IPS DF 19.7 (cell line): ENCODE measurements at regions not wholly inside any gene's neighbourhood (a gene's known extent, or its start where the extent isn't known, plus 50 kb on each side); places are given as distances from the start of the nearest gene placed in this dataset.

ENCODE experiments used
- DNase-seq: peaks from one replicate; pipeline ENCODE4 v3.0.0-alpha.2; 2013; ENCODE audit warnings: low read depth, low spot score

- no peak for DNase-seq
These were observed 93.6 kb downstream of the MRPL36 start for GRCh38 chr5:1706021-1706420.

DNA sequence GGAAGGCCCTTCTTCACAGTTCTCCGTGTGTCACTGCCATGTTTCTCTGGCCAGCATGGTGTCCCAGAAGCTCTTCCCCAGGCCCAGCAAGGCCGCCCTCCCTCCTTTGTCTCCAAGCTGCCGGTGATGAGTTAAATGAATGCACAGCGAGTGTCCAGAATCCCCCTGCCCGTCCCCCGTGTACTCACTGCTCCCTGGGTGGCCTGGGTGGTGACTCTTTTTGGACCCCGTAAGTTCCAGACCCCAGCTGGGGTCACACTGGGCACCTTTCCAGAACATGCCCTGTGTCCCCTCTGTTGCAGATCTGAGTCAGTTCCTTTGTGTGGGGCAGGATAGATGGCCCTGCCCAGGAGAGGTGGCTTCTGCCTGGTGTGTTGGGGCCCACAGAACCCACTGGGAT is 95.0 kb downstream of the MRPL36 start:
- DNase-seq, result no peak

DNA sequence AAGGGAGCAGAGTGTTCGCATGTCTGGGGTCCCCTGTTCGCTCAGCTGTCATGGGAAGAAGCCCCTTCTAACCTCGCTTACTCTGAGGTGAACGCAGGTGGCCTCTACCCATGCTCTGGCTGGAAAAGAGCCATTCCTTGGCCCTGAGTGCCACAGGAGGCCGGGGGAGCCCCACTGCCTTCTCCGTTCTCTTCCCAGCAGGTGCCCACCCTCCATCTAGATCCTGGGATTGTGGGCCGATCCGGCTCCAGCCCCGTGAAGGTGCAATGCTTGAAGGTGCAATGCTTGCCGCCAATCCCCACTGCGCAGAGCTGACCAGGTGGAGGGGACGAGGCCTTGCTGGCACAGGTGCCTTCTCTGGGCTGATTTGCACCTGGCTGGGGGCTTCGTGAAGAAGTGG is 95.4 kb downstream of the MRPL36 start:
- no peak for DNase-seq

GRCh38 chr5:1703352-1704050 is 96.1 kb downstream of the MRPL36 start:
- DNase-seq, result no peak

DNA sequence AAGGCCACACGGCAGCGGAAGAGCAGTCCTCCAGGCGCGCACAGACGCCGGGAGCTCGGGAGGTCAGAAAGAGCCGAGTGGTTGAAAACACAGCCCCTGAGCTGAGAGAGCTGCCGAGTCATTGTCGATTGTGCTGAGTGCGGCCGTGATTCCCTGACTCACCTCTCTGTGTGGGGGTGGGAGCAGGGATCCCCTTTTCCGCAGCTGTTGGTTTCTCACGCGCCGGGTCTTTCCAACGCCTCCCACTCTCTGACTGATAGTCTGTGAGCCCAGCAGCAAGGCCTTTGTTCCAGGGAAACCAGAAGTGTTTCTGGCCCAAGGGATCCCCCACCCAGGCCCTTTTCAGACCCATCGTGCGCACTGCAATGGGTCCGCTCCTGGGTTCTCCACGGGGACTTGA is 97.3 kb downstream of the MRPL36 start:
- no peak for DNase-seq

GRCh38 chr5:1701884-1702283 is 97.8 kb downstream of the MRPL36 start:
- DNase-seq, result no peak

DNA sequence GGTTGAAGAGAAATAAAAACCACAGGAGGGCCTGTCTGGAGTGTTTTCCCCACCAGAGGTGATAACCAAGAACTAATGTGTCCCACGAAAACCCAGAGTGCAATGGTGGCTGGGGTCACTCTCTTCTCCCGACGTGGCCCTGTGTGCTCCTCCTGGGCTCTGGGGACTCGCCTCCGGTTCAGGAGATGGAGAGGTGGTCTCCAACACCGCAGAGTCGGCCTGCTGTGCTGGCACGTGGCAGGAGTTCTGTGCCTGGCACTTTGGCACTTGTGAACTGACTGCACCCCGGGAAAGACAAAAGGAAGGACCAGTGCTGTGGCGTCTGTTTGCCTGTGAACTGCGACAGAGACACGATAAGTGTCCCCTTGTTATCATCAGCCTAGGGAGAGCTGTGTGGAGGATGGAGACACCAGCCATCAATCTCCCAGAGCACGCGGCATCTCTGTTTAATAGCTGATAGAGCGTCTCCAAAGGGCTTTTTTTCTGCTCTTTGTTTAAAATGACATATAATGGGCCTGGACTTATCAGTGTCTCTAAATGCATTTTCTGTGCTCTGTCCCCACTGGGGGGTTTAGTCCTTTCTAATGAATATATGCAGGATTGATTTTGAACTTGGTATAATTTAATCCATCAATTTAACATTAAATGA is 98.3 kb downstream of the MRPL36 start:
- no peak for DNase-seq

GRCh38 chr5:1699394-1699793 is 100.2 kb downstream of the MRPL36 start:
- DNase-seq, result no peak

DNA sequence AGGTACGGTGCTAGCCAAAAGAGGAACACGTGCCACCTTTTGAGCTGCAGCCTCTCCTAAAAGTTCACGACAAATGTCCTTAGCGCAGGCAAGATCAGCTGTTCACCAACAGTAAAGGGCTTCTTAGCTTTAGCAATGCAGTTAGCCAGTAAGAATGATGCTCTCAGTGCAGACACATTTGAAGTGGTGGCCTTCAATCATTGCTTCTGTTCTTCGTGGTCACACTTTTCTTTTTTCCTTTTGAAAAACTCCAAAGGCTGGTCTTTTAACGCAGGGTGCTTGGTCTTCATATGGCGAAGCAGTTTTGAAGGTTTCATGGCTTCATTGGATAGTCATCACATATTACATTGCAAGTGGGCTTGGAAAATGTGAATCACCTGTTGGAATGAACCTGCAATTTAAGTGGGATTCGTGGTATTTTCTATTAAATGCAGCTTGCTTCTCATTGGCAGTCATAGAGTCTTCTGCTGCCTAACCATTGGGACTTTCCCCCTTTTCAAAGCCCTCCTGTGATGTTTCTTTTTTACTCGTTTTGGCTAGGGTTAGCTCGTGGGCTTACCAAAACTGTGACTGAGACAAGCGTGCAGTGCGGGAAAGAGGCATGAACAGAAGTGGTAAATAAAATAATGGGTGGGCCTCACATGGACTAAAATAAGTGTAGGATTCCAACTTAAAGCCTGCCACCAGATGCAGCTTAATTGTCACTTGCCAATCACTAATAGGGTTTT is 100.9 kb downstream of the MRPL36 start:
- no peak for DNase-seq

GRCh38 chr5:1692381-1692780 is 107.3 kb downstream of the MRPL36 start:
- DNase-seq, result no peak

DNA sequence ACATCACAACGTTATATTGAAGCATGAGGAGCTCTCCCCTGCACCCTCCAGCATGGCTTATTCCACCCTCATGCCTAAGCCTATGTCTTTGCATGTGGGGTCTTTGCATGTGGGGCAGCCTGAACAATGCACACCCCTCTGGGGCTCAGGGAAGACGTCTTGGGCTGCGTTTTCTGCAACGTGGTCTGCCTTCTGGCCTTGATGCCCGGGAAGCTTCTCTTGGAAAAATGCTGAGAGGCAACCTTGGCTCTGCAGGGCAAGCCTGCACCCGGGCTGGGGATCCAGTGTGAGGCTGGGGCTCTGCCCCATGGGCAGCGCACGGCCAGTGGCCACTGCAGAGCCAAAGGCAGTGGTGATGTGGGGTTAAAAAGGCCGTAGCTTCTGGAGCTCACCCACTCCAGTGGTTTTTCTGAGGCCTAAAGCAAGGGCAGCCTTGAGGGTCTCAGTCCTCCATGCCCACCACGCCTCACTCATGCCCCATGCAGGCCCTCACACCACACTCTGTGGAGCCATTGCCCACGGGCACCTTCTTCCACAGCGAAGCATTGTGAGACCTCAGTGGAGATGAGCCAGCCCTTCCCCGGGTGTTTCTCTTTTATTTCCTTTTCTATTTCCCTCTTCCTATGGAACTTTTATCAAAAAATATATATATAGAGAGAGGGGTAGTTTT is 112.2 kb downstream of the MRPL36 start:
- no peak for DNase-seq

DNA sequence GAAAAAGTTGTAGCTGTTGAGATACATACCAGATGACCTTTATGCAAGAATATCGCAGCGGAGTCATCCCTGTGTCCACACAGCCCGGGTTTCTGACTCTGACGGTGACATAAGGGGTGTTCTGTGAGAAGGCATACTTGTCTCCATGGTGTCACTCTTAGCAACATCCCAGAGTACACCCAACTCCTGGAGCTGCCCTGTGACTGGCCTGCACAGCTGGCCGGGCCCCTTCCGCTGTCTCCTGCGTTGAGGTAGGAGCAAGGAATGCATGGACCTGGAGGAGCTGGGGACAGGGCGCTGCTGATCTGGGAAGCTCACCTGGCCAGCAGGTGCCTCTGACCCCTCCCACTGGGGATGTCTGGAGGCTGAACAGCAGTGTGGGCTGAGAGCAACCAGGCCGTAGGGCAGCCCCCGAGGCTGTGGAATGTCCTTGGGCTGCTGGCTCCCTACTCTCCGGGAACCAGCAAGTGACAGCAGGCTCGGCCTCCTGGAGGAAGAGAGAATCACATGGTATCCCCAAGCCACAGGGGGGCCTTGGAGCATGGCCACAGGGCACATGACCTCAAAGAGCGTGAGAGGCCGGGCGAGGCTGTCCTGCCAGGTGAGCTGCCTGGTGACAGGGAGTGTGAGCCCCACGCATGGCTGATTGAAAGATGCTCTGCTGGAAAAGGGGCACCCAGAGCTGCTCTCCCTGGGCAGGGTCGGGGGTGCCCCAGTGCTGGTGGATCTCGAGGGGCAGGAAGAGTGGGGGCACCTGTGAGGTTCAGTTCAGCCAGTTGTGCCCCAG is 113.4 kb downstream of the MRPL36 start:
- DNase-seq, result no peak

- no peak for DNase-seq
These were observed 114.6 kb downstream of the MRPL36 start for GRCh38 chr5:1685066-1685465.

DNA sequence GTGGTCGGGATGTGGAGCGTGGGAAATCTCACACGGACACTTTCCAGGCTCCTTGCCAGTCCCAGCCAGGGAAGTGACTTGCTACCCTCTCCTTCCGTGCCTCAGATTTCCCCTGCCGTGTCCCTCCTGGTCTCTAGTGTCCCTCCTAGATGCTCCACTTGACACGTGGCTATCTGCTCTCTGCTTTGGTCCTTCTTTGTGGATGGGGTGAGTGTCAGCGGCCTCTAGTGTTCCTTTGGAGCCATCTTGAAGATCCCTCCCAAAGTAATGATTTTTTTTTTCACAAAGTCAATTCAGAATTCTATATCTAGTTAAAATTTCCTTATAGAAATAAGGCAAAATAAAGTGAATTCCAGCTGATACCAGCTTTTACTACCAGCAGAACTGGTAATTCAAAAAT is 117.7 kb downstream of the MRPL36 start:
- DNase-seq, result no peak

- DNase-seq, result no peak
These were observed 126.5 kb downstream of the MRPL36 start for GRCh38 chr5:1673042-1673677.

GRCh38 chr5:1672396-1672795 is 127.2 kb downstream of the MRPL36 start:
- DNase-seq, result no peak

GRCh38 chr5:1671351-1671750 is 128.3 kb downstream of the MRPL36 start:
- DNase-seq, result no peak

DNA sequence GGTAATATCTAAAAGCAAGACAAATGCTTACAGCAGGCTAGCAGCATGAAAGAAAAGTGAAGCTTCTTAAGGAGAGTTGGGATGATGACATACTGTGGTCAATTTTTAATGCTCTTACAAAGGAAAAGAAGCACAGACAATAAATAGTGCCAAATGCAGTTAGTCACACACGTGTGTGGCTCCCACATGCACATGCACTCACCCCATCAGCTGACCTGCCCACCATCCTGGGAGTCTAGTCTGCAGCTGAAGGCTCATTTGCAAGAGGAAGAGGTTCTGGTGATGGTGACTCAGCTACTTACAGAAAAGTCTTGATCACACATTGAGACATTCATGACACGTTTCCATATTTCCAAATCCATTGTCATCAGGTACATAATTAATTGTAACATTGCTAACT is 129.3 kb downstream of the MRPL36 start:
- no peak for DNase-seq

DNA sequence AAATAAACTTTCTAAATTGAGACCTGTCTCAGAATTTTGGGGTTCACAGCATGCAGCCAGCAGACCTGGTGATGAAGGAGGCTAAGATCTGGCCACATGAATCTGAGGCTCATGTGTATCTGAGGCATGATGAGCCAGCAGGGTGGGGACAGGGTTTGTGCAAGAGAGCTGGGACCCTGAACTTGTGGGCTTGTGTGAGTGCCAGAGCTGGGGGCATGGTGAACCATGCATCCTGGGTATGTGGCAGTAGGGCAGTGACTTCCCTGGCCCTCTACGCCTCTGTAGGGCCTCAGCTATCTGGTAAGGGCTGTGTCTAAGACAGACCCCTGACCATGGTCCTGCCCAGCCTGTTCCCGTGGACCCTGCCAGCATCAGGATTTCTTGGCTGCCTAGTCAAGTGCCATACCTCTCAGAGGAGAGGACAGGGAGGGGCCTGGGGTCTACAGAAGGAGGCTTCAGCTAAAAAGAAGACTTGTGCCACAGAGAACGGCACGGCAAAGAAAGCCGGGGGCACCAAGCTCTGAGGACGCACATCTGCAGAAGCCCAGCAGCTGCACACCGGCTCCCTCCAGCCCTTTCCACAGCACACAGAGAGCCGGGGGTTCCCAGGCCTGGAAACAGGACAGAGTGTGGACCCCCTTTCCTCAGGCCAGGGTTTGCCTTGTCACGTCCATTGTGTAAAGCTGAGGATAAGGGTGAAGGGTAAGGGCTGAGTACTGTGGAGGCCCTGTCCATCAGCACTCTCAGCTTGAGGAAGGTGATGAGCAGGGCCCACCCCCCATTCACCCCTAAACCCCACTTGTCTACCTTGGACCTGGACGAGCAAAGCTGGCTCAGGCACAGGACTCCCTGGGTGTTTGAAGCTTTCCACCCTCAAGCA is 130.1 kb downstream of the MRPL36 start:
- no peak for DNase-seq

DNA sequence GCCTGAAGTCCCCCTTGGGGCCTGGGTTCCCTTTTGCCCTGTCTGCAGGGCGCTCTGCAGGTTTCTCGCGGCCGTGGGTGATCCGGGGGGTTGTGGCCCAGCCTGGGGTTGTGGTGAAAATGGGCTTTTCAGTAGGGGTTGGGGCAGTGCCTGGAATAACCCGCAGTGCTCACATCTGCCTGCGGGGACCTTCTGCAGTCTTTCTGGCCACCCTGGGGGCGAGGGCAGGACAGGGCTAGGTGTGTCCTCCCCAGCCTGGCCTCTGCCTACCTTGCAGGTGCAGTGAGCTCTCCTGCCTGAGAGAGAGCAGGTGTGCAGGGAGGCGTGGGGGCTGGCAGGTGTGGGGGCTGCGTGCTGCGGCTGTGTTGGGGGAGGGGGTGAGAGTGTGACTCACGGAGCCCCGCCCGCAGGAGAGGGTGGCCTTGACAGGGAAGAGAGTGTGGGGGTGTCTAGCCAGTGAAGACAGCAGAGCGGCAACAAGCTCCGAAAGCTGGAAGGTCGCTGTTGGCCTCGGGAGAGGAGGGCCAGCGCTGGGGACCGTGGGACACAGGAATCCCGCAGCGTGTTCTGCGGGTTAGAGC is 131.4 kb downstream of the MRPL36 start:
- no peak for DNase-seq
